ENCODE measurements at regions not wholly inside any gene's neighbourhood (a gene's known extent, or its start where the extent isn't known, plus 50 kb on each side); places are given as distances from the start of the nearest gene placed in this dataset.

DNA sequence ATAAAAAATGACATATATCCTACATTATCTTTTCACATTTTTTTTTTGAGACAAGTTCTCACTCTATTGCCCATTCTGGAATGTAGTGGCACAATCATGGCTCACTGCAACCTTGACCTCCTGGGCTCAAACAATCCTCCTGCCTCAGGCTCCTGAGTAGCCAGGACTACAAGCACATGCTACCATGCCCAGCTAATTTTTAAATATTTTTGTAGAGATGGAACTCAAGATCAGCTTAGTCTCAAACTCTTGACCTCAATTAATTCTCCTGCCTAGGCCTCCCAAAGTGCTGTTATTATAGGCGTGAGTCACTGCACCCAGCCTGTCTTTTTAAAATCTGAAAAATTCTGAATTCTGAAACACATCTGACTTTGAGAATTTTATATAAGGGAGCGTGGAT is 241.9 kb upstream of the DCN start:
- no peak for DNase-seq
- Histone ChIP-seq H3K9ac (ENCODE audit: low read depth, low read length) (no peak overlapping the region), H3K27ac (ENCODE audit: low read length) (no peak overlapping the region), H3K4me3 (ENCODE audit: low read depth in 1 of 2, low read length in 2 of 2) (no peak overlapping the region), H3K79me2 (ENCODE audit: insufficient read depth, low read length) (no peaks in the 10 kb centered on the region), H3K27me3 (ENCODE audit: insufficient read depth, low read length, poor library complexity) (no peaks in the 10 kb centered on the region), H3K36me3 (ENCODE audit: insufficient read depth, low read length) (no peaks in the 10 kb centered on the region), H3K4me1 (ENCODE audit: insufficient read depth, low read length) (no peaks in the 10 kb centered on the region), H3K9me3 (ENCODE audit: insufficient read depth, low read length, severe bottlenecking) (no peaks in the 10 kb centered on the region), H4K20me1 (ENCODE audit: insufficient read depth, low read length) (no peaks in the 10 kb centered on the region), H3K4me2 (ENCODE audit: insufficient read depth, low read length) (no peak overlapping the region), H2AFZ (ENCODE audit: low read depth, low read length) (no peak overlapping the region)
- TF ChIP-seq, protein P1, sequence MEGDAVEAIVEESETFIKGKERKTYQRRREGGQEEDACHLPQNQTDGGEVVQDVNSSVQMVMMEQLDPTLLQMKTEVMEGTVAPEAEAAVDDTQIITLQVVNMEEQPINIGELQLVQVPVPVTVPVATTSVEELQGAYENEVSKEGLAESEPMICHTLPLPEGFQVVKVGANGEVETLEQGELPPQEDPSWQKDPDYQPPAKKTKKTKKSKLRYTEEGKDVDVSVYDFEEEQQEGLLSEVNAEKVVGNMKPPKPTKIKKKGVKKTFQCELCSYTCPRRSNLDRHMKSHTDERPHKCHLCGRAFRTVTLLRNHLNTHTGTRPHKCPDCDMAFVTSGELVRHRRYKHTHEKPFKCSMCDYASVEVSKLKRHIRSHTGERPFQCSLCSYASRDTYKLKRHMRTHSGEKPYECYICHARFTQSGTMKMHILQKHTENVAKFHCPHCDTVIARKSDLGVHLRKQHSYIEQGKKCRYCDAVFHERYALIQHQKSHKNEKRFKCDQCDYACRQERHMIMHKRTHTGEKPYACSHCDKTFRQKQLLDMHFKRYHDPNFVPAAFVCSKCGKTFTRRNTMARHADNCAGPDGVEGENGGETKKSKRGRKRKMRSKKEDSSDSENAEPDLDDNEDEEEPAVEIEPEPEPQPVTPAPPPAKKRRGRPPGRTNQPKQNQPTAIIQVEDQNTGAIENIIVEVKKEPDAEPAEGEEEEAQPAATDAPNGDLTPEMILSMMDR (IDR thresholded peaks at IDR 0.05; ENCODE audit: borderline replicate concordance, extremely low read depth, low read length, poor library complexity, severe bottlenecking), result no peak
- TF ChIP-seq EZH2 (IDR thresholded peaks at IDR 0.05; ENCODE audit: borderline replicate concordance, low read depth, low read length, severe bottlenecking), result no peak
- no peak for ATAC-seq (ENCODE audit: insufficient read depth, low read depth)

DNA sequence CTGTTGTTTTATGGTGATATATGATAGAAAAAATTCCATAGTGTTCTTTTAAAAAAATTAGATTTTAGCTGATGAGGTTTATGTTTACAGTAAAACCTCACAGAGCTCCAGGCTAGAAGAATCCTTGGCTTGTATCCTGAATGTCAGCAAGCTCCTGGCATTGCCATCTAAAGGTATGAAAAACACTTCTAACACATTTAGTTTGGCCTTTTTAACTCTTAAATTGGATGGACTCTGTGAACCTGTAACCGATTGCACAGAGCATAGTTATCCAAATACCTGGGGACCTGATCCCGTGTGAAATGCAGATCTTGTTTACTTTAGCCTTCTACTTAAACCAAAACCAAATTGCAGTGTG is 241.1 kb upstream of the DCN start:
- Histone ChIP-seq H3K4me2 (ENCODE audit: insufficient read depth, low read length) (no peak overlapping the region), H3K4me3 (ENCODE audit: low read depth in 1 of 2, low read length in 2 of 2) (no peak overlapping the region), H3K4me1 (ENCODE audit: insufficient read depth, low read length) (no peaks in the 10 kb centered on the region), H4K20me1 (ENCODE audit: insufficient read depth, low read length) (no peaks in the 10 kb centered on the region), H3K79me2 (ENCODE audit: insufficient read depth, low read length) (no peaks in the 10 kb centered on the region), H3K36me3 (ENCODE audit: insufficient read depth, low read length) (no peaks in the 10 kb centered on the region), H3K27ac (ENCODE audit: low read length) (no peak overlapping the region), H3K9me3 (ENCODE audit: insufficient read depth, low read length, severe bottlenecking) (no peaks in the 10 kb centered on the region), H3K9ac (ENCODE audit: low read depth, low read length) (no peak overlapping the region), H3K27me3 (ENCODE audit: insufficient read depth, low read length, poor library complexity) (no peaks in the 10 kb centered on the region), H2AFZ (ENCODE audit: low read depth, low read length) (no peak overlapping the region)
- no peak for TF ChIP-seq EZH2 (IDR thresholded peaks at IDR 0.05; ENCODE audit: borderline replicate concordance, low read depth, low read length, severe bottlenecking)
- TF ChIP-seq, protein P1 (IDR thresholded peaks at IDR 0.05; ENCODE audit: borderline replicate concordance, extremely low read depth, low read length, poor library complexity, severe bottlenecking), result no peak
- no peak for DNase-seq
- ATAC-seq (ENCODE audit: insufficient read depth, low read depth), result no peak

DNA sequence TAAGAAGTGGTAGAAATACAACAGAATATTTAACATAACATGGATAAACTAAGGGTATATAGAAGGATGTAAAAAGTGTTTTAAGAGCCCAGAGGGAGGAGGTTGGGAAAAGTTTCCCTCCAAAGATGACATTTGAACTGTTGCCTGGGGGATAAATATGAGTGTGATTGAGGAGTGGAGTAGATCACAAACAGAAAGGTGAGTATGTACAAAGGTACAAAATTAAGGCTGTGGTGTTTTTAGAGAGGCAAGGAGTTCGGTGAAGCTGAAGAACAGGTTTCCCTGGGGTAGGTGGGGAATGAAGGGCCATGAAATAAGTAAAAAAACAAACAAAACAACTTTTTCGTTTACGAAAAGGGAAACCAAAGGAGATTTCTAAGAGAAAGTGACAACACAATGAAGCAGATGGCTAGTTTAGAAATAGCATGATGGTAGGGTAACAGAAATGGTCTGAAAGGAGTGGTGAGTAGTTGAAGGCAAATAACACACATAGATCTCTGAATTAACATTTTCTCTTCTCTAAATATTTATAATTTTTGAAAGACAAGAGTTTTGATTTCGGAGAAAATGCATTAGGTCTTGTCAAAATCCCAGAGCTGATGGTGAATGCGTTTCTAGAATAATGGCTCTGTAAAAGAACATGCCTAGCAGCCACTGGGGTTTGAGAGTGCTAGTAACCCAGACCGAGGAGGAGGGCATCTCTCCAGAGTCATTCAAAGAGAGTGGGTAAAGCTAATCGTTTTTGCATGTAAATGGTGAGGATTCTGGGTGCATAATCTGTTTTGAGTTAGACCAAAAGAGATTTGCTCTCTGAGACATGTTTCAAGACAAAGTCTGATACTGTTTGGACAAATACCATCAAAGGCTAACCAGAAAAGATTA is 240.4 kb upstream of the DCN start:
- H4K20me1 ChIP-seq (ENCODE audit: insufficient read depth, low read length), result no peaks in the 10 kb centered on the region
- DNase-seq, result no peak
- no peak overlapping the region for H3K4me3 ChIP-seq (ENCODE audit: low read depth in 1 of 2, low read length in 2 of 2)
- H2AFZ ChIP-seq (ENCODE audit: low read depth, low read length), result no peak overlapping the region
- no peaks in the 10 kb centered on the region for H3K4me1 ChIP-seq (ENCODE audit: insufficient read depth, low read length)
- no peaks in the 10 kb centered on the region for H3K36me3 ChIP-seq (ENCODE audit: insufficient read depth, low read length)
- no peak overlapping the region for H3K4me2 ChIP-seq (ENCODE audit: insufficient read depth, low read length)
- ATAC-seq (ENCODE audit: insufficient read depth, low read depth), result no peak
- H3K27ac ChIP-seq (ENCODE audit: low read length), result no peak overlapping the region
- H3K79me2 ChIP-seq (ENCODE audit: insufficient read depth, low read length), result no peaks in the 10 kb centered on the region
- H3K27me3 ChIP-seq (ENCODE audit: insufficient read depth, low read length, poor library complexity), result no peaks in the 10 kb centered on the region
- TF ChIP-seq, protein P1 (IDR thresholded peaks at IDR 0.05; ENCODE audit: borderline replicate concordance, extremely low read depth, low read length, poor library complexity, severe bottlenecking), result no peak
- TF ChIP-seq EZH2 (IDR thresholded peaks at IDR 0.05; ENCODE audit: borderline replicate concordance, low read depth, low read length, severe bottlenecking), result no peak
- no peaks in the 10 kb centered on the region for H3K9me3 ChIP-seq (ENCODE audit: insufficient read depth, low read length, severe bottlenecking)
- no peak overlapping the region for H3K9ac ChIP-seq (ENCODE audit: low read depth, low read length)
